ENCODE measurements at regions not wholly inside any gene's neighbourhood (a gene's known extent, or its start where the extent isn't known, plus 50 kb on each side); places are given as distances from the start of the nearest gene placed in this dataset.

DNA sequence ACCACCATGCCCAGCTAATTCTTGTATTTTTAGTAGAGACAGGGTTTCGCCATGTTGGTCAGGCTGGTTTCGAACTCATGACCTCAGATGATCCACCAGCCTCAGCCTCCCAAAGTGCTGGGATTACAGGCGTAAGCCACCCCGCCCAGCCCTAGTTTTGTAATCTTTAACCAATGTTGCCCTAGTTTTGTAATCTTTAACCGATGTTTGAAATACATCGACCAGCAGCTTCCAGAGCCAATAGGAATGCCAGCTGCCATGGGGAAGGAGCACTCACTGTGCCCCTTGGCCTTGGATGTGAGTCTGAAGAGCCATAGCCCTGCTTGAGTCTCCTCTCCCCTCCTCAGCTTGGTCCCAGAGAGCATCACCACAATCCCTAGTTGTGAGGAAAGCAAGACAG, 209.3 kb upstream of the RGS6 start:
- no peak overlapping the region for H2BK5ac ChIP-seq (ENCODE audit: low read depth, low read length, poor library complexity, severe bottlenecking)
- POLR2A ChIA-PET (ENCODE audit: unreplicated experiment) = no interaction called here
- H4K5ac ChIP-seq (ENCODE audit: low read depth, low read length) = no peak overlapping the region
- dilution Hi-C loops (cut with HindIII; ENCODE audit: low sequenced_read_pairs, unreplicated experiment) (no loop called here), in situ Hi-C loops (cut with MboI; ENCODE audit: low sequenced_read_pairs) (loop anchor here (10.0 kb wide), 1 partner anchor 572 kb away; no protein-coding TSS in a partner anchor), intact Hi-C loops (cut with micrococcal nuclease) (no loop called here)
- no peak overlapping the region for H4K8ac ChIP-seq (ENCODE audit: low read depth in 2 of 2, low read length in 2 of 2)
- no peak overlapping the region for H3K23ac ChIP-seq (ENCODE audit: low read depth, low read length)
- no peaks in the 10 kb centered on the region for H4K20me1 ChIP-seq (ENCODE audit: insufficient read depth, low read length)
- H3K14ac ChIP-seq (replicated peaks; ENCODE audit: low read depth, low read length) = no peak overlapping the region
- no peak overlapping the region for H2BK15ac ChIP-seq (ENCODE audit: low read depth, low read length)
- H2BK120ac ChIP-seq (ENCODE audit: low read depth, low read length) = no peak overlapping the region
- no TSS peak for BruUV-seq (replicated peaks)
- H2BK20ac ChIP-seq (ENCODE audit: low read depth, low read length) = no peak overlapping the region
- no peaks in the 10 kb centered on the region for H3K9me3 ChIP-seq (ENCODE audit: control insufficient read depth, insufficient read depth, low read length)
- no peak overlapping the region for H2AK5ac ChIP-seq (ENCODE audit: low read depth, low read length)
- H3K27ac ChIP-seq (ENCODE audit: insufficient read depth, low read length) = no peak overlapping the region
- no peak overlapping the region for H3K4ac ChIP-seq (ENCODE audit: low read depth, low read length)
- peaks cover 14% of the 10 kb centered on the region for H3K4me1 ChIP-seq (ENCODE audit: control insufficient read depth, insufficient read depth, low read length)
- H2AFZ ChIP-seq (replicated peaks; ENCODE audit: low read length, poor library complexity) = no peak overlapping the region
- ATAC-seq (ENCODE audit: low read depth) (no peak), DNase-seq (no peak)
- 100% methylated on average over 4 of the region's 6 CpGs; no CpG with 5 or more reads in 1 of the 2 experiments for WGBS, 2 experiments (ENCODE audit: extremely low coverage in 2 of 2, insufficient read length in 1 of 2)
- no peak overlapping the region for H3K56ac ChIP-seq (ENCODE audit: extremely low read depth, insufficient read depth, low read length)
- CTCF ChIA-PET = no interaction called here
- H3K79me1 ChIP-seq (ENCODE audit: low read depth in 1 of 2, low read length in 2 of 2) = peaks cover 19 to 21% of the 10 kb centered on the region in 2 experiments; a peak in 3 of 4 replicates
- H3K27me3 ChIP-seq (ENCODE audit: control insufficient read depth, insufficient read depth, low read length) = no peaks in the 10 kb centered on the region
- H3K4me2 ChIP-seq (ENCODE audit: low read depth, low read length) = no peak overlapping the region
- no peak overlapping the region for H3K18ac ChIP-seq (ENCODE audit: low read depth, low read length)
- H3K9ac ChIP-seq (ENCODE audit: low read depth, low read length) = no peak overlapping the region
- H2AK9ac ChIP-seq (replicated peaks; ENCODE audit: low read depth, low read length, poor library complexity) = no peak overlapping the region
- peaks cover 16% of the 10 kb centered on the region for H3K9me1 ChIP-seq (ENCODE audit: insufficient read depth, low read length)
- no peak overlapping the region for H3K4me3 ChIP-seq (ENCODE audit: insufficient read depth, low read depth, low read length)
- H4K91ac ChIP-seq (ENCODE audit: insufficient read depth, low read depth, low read length) = peak overlapping the region; percentile 34
- H3K36me3 ChIP-seq (ENCODE audit: control insufficient read depth, insufficient read depth, low read length) = peaks cover 16% of the 10 kb centered on the region
- TF ChIP-seq MXI1 (IDR thresholded peaks at IDR 0.05; ENCODE audit: borderline replicate concordance, low read depth, low read length) (no peak), MAZ (IDR thresholded peaks at IDR 0.05; ENCODE audit: borderline replicate concordance, low read depth, low read length) (no peak), ELK1 (IDR thresholded peaks at IDR 0.05; ENCODE audit: borderline replicate concordance, low read depth, low read length) (no peak), RCOR1 (IDR thresholded peaks at IDR 0.05; ENCODE audit: insufficient replicate concordance, low read length) (no peak), POLR2A (IDR thresholded peaks at IDR 0.05; ENCODE audit: low read depth, low read length) (no peak), FOS (IDR thresholded peaks at IDR 0.05; ENCODE audit: low read depth, low read length) (no peak), CEBPB (IDR thresholded peaks at IDR 0.05; ENCODE audit: low read depth, low read length) (no peak), RAD21 (IDR thresholded peaks at IDR 0.05; ENCODE audit: low read length) (no peak), USF2 (IDR thresholded peaks at IDR 0.05; ENCODE audit: low read depth, low read length) (no peak), RFX5 (IDR thresholded peaks at IDR 0.05; ENCODE audit: low read depth, low read length) (no peak), BHLHE40 (IDR thresholded peaks at IDR 0.05; ENCODE audit: low read depth, low read length) (no peak), SMC3 (IDR thresholded peaks at IDR 0.05; ENCODE audit: low read depth, low read length) (no peak), NFE2L2 (IDR thresholded peaks at IDR 0.05; ENCODE audit: low read depth, low read length) (no peak), MAFK (IDR thresholded peaks at IDR 0.05; ENCODE audit: low read depth, low read length) (no peak), CHD1 (IDR thresholded peaks at IDR 0.05; ENCODE audit: low read depth, low read length) (no peak), CTCF (conservative IDR thresholded peaks at IDR 0.05; ENCODE audit: low read depth, low read length) (no peak)
